ENCODE measurements at regions not wholly inside any gene's neighbourhood (a gene's known extent, or its start where the extent isn't known, plus 50 kb on each side); places are given as distances from the start of the nearest gene placed in this dataset.

DNA sequence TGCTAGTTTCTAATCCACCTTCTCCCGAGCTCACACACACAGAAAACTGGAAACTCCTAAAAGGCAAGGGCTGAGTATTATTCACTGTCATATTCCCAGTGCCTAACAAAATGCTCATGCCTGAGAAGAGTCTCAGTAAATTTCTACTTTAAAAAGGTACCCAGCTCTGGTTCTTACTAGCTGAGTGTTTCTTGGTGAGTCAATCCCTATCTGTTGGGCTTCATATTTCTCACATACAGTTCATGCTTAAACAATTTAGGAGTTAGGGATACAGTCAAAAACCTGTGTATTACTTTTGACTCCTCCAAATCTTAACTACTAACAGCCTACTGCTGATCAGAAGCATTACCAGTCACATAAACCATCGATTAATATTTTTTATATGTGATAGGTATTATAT lies 204.9 kb downstream of the EN1 start:
- CTCF ChIA-PET = no interaction called here
- Histone ChIP-seq H3K36me3 (ENCODE audit: insufficient read depth, low read length) (no peaks in the 10 kb centered on the region), H3K4me3 (ENCODE audit: low read length) (no peak overlapping the region), H3K9me3 (ENCODE audit: control insufficient read depth in 1 of 2, insufficient read depth in 1 of 2, low read length in 2 of 2) (no peaks in the 10 kb centered on the region), H3K27me3 (ENCODE audit: control insufficient read depth in 1 of 2, insufficient read depth in 2 of 2, low read length in 2 of 2) (no peaks in the 10 kb centered on the region), H3K27ac (ENCODE audit: low read depth in 1 of 2, low read length in 2 of 2) (no peak overlapping the region), H3K4me1 (ENCODE audit: insufficient read depth, low read length) (no peaks in the 10 kb centered on the region)
- DNase-seq = no peak
- Mint-ChIP-seq H3K4me3 (no peak overlapping the region), H3K4me1 (ENCODE audit: low read depth) (no peaks in the 10 kb centered on the region), H3K27me3 (peaks cover 10% of the 10 kb centered on the region), H3K27ac (no peak overlapping the region), H3K36me3 (ENCODE audit: low read depth) (no peaks in the 10 kb centered on the region), H3K9me3 (no peaks in the 10 kb centered on the region)
- intact Hi-C loops (cut with DNase I, micrococcal nuclease) = no loop called here
- no peak for TF ChIP-seq CTCF (IDR thresholded peaks at IDR 0.05)
- ATAC-seq (ENCODE audit: poor library complexity) = no peak
- POLR2A ChIA-PET = no interaction called here

- Mint-ChIP-seq H3K36me3 (ENCODE audit: low read depth) (no peaks in the 10 kb centered on the region), H3K9me3 (no peaks in the 10 kb centered on the region), H3K27me3 (peaks cover 9% of the 10 kb centered on the region), H3K4me3 (no peak overlapping the region), H3K4me1 (ENCODE audit: low read depth) (no peaks in the 10 kb centered on the region), H3K27ac (no peak overlapping the region)
- POLR2A ChIA-PET = no interaction called here
- Histone ChIP-seq H3K9me3 (ENCODE audit: control insufficient read depth in 1 of 2, insufficient read depth in 1 of 2, low read length in 2 of 2) (no peaks in the 10 kb centered on the region), H3K27me3 (ENCODE audit: control insufficient read depth in 1 of 2, insufficient read depth in 2 of 2, low read length in 2 of 2) (no peaks in the 10 kb centered on the region), H3K27ac (ENCODE audit: low read depth in 1 of 2, low read length in 2 of 2) (no peak overlapping the region), H3K4me1 (ENCODE audit: insufficient read depth, low read length) (no peaks in the 10 kb centered on the region), H3K36me3 (ENCODE audit: insufficient read depth, low read length) (no peaks in the 10 kb centered on the region), H3K4me3 (ENCODE audit: low read length) (no peak overlapping the region)
- no peak for TF ChIP-seq CTCF (IDR thresholded peaks at IDR 0.05)
- intact Hi-C loops (cut with DNase I, micrococcal nuclease) = no loop called here
- no peak for ATAC-seq (ENCODE audit: poor library complexity)
- CTCF ChIA-PET = no interaction called here
- DNase-seq = no peak
Observed at GRCh38 chr2:118641711-118642110, 205.7 kb downstream of the EN1 start.

DNA sequence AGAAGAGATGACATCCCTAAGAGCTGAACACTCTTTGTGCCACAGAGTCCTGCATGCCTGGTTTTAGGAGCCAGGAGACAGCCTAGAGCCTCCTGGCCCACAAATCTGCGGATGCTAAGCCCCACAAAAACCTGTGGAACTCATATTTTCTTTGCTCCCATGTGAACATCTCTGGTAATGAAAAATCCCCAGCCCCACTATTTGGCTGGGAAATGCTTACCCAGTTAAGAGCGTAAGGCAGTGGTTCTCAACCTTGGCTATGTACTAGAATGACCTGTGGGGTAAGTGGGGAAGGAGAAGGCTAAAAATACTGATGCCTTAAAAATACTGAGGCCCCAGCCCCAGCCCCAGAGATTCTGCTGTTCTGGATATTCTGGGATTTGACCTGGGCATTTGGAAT lies 208.1 kb downstream of the EN1 start:
- POLR2A ChIA-PET = no interaction called here
- Histone ChIP-seq H3K36me3 (ENCODE audit: insufficient read depth, low read length) (no peaks in the 10 kb centered on the region), H3K9me3 (ENCODE audit: control insufficient read depth in 1 of 2, insufficient read depth in 1 of 2, low read length in 2 of 2) (no peaks in the 10 kb centered on the region), H3K4me3 (ENCODE audit: low read length) (no peak overlapping the region), H3K4me1 (ENCODE audit: insufficient read depth, low read length) (no peaks in the 10 kb centered on the region), H3K27me3 (ENCODE audit: control insufficient read depth in 1 of 2, insufficient read depth in 2 of 2, low read length in 2 of 2) (no peaks in the 10 kb centered on the region), H3K27ac (ENCODE audit: low read depth in 1 of 2, low read length in 2 of 2) (no peak overlapping the region)
- ATAC-seq (ENCODE audit: poor library complexity) (no peak), DNase-seq (no peak)
- no peak overlapping the region for H3K4me3 Mint-ChIP-seq
- CTCF ChIA-PET = no interaction called here
- H3K36me3 Mint-ChIP-seq (ENCODE audit: low read depth) = no peaks in the 10 kb centered on the region
- TF ChIP-seq CTCF (IDR thresholded peaks at IDR 0.05) = no peak
- H3K27ac Mint-ChIP-seq = no peak overlapping the region
- H3K4me1 Mint-ChIP-seq (ENCODE audit: low read depth) = no peaks in the 10 kb centered on the region
- no peaks in the 10 kb centered on the region for H3K9me3 Mint-ChIP-seq
- intact Hi-C loops (cut with DNase I, micrococcal nuclease) = no loop called here
- H3K27me3 Mint-ChIP-seq = peaks cover 13% of the 10 kb centered on the region
